ENCODE measurements at regions not wholly inside any gene's neighbourhood (a gene's known extent, or its start where the extent isn't known, plus 50 kb on each side); places are given as distances from the start of the nearest gene placed in this dataset.
"Not testable (repeated sequence)": the region's sequence is repeated elsewhere in the genome, so short reads cannot be mapped to it uniquely, and the experiment has no call there.

GRCh38 chr18:66316701-66317100 is 287.2 kb downstream of the CDH19 start:
- Histone ChIP-seq H3K9ac (ENCODE audit: low read depth in 1 of 3, low read length in 3 of 3) (no peak overlapping the region), H3K9me3 (ENCODE audit: control insufficient read depth in 3 of 3, low read length in 3 of 3) (no peaks in the 10 kb centered on the region), H3K36me3 (ENCODE audit: control insufficient read depth in 3 of 3, insufficient read depth in 3 of 3, low read length in 3 of 3) (no peaks in the 10 kb centered on the region), H3K27me3 (ENCODE audit: control insufficient read depth in 3 of 3, insufficient read depth in 3 of 3, low read length in 3 of 3) (no peaks in the 10 kb centered on the region), H3K4me3 (ENCODE audit: low read length in 3 of 3) (no peak overlapping the region), H3K4me1 (ENCODE audit: control insufficient read depth in 3 of 3, insufficient read depth in 3 of 3, low read length in 3 of 3) (no peaks in the 10 kb centered on the region), H3K27ac (ENCODE audit: low read depth, low read length) (no peak overlapping the region)

GRCh38 chr18:66300141-66300540 is 303.7 kb downstream of the CDH19 start:
- no peak overlapping the region for H3K27ac ChIP-seq (ENCODE audit: low read depth, low read length)
- H3K36me3 ChIP-seq (ENCODE audit: control insufficient read depth in 3 of 3, insufficient read depth in 3 of 3, low read length in 3 of 3) = no peaks in the 10 kb centered on the region
- H3K27me3 ChIP-seq (ENCODE audit: control insufficient read depth in 3 of 3, insufficient read depth in 3 of 3, low read length in 3 of 3) = no peaks in the 10 kb centered on the region
- H3K9me3 ChIP-seq (ENCODE audit: control insufficient read depth in 3 of 3, low read length in 3 of 3) = peaks cover 0 to 2% (median 0%) of the 10 kb centered on the region in 3 donors
- no peak overlapping the region for H3K9ac ChIP-seq (ENCODE audit: low read depth in 1 of 3, low read length in 3 of 3)
- no peaks in the 10 kb centered on the region for H3K4me1 ChIP-seq (ENCODE audit: control insufficient read depth in 3 of 3, insufficient read depth in 3 of 3, low read length in 3 of 3)
- no peak overlapping the region for H3K4me3 ChIP-seq (ENCODE audit: low read length in 3 of 3)

- Histone ChIP-seq H3K4me1 (ENCODE audit: control insufficient read depth in 3 of 3, insufficient read depth in 3 of 3, low read length in 3 of 3) (no peaks in the 10 kb centered on the region), H3K9ac (ENCODE audit: low read depth in 1 of 3, low read length in 3 of 3) (no peak overlapping the region), H3K27me3 (ENCODE audit: control insufficient read depth in 3 of 3, insufficient read depth in 3 of 3, low read length in 3 of 3) (no peaks in the 10 kb centered on the region), H3K27ac (ENCODE audit: low read depth, low read length) (no peak overlapping the region), H3K4me3 (ENCODE audit: low read length in 3 of 3) (no peak overlapping the region), H3K9me3 (ENCODE audit: control insufficient read depth in 3 of 3, low read length in 3 of 3) (no peaks in the 10 kb centered on the region), H3K36me3 (ENCODE audit: control insufficient read depth in 3 of 3, insufficient read depth in 3 of 3, low read length in 3 of 3) (no peaks in the 10 kb centered on the region)
Observed at GRCh38 chr18:66280470-66280869, 323.4 kb downstream of the CDH19 start.

GRCh38 chr18:66271962-66272361 is 331.9 kb downstream of the CDH19 start:
- H3K36me3 ChIP-seq (ENCODE audit: control insufficient read depth in 3 of 3, insufficient read depth in 3 of 3, low read length in 3 of 3) = no peaks in the 10 kb centered on the region
- H3K9me3 ChIP-seq (ENCODE audit: control insufficient read depth in 3 of 3, low read length in 3 of 3) = peaks cover 0 to 3% (median 2%) of the 10 kb centered on the region in 3 donors
- no peaks in the 10 kb centered on the region for H3K4me1 ChIP-seq (ENCODE audit: control insufficient read depth in 3 of 3, insufficient read depth in 3 of 3, low read length in 3 of 3)
- H3K27ac ChIP-seq (ENCODE audit: low read depth, low read length) = no peak overlapping the region
- H3K27me3 ChIP-seq (ENCODE audit: control insufficient read depth in 3 of 3, insufficient read depth in 3 of 3, low read length in 3 of 3) = no peaks in the 10 kb centered on the region
- H3K9ac ChIP-seq (ENCODE audit: low read depth in 1 of 3, low read length in 3 of 3) = no peak overlapping the region
- H3K4me3 ChIP-seq (ENCODE audit: low read length in 3 of 3) = no peak overlapping the region

- Histone ChIP-seq H3K9ac (ENCODE audit: low read depth in 1 of 3, low read length in 3 of 3) (no peak overlapping the region), H3K9me3 (ENCODE audit: control insufficient read depth in 3 of 3, low read length in 3 of 3) (no peaks in the 10 kb centered on the region), H3K4me1 (ENCODE audit: control insufficient read depth in 3 of 3, insufficient read depth in 3 of 3, low read length in 3 of 3) (no peaks in the 10 kb centered on the region), H3K27ac (ENCODE audit: low read depth, low read length) (no peak overlapping the region), H3K27me3 (ENCODE audit: control insufficient read depth in 3 of 3, insufficient read depth in 3 of 3, low read length in 3 of 3) (no peaks in the 10 kb centered on the region), H3K36me3 (ENCODE audit: control insufficient read depth in 3 of 3, insufficient read depth in 3 of 3, low read length in 3 of 3) (no peaks in the 10 kb centered on the region), H3K4me3 (ENCODE audit: low read length in 3 of 3) (no peak overlapping the region)
Observed at GRCh38 chr18:66264130-66264529, 339.8 kb downstream of the CDH19 start.

- Histone ChIP-seq H3K9ac (ENCODE audit: low read depth in 1 of 3, low read length in 3 of 3) (no peak overlapping the region), H3K36me3 (ENCODE audit: control insufficient read depth in 3 of 3, insufficient read depth in 3 of 3, low read length in 3 of 3) (no peaks in the 10 kb centered on the region), H3K27me3 (ENCODE audit: control insufficient read depth in 3 of 3, insufficient read depth in 3 of 3, low read length in 3 of 3) (no peaks in the 10 kb centered on the region), H3K4me1 (ENCODE audit: control insufficient read depth in 3 of 3, insufficient read depth in 3 of 3, low read length in 3 of 3) (no peaks in the 10 kb centered on the region), H3K9me3 (ENCODE audit: control insufficient read depth in 3 of 3, low read length in 3 of 3) (no peaks in the 10 kb centered on the region), H3K27ac (ENCODE audit: low read depth, low read length) (no peak overlapping the region), H3K4me3 (ENCODE audit: low read length in 3 of 3) (no peak overlapping the region)
Observed at GRCh38 chr18:66254121-66254520, 349.8 kb downstream of the CDH19 start.

- Histone ChIP-seq H3K4me3 (ENCODE audit: low read length in 3 of 3) (no peak overlapping the region), H3K27me3 (ENCODE audit: control insufficient read depth in 3 of 3, insufficient read depth in 3 of 3, low read length in 3 of 3) (no peaks in the 10 kb centered on the region), H3K36me3 (ENCODE audit: control insufficient read depth in 3 of 3, insufficient read depth in 3 of 3, low read length in 3 of 3) (no peaks in the 10 kb centered on the region), H3K4me1 (ENCODE audit: control insufficient read depth in 3 of 3, insufficient read depth in 3 of 3, low read length in 3 of 3) (no peaks in the 10 kb centered on the region), H3K9me3 (ENCODE audit: control insufficient read depth in 3 of 3, low read length in 3 of 3) (no peaks in the 10 kb centered on the region), H3K9ac (ENCODE audit: low read depth in 1 of 3, low read length in 3 of 3) (no peak overlapping the region), H3K27ac (ENCODE audit: low read depth, low read length) (no peak overlapping the region)
Observed at GRCh38 chr18:66252703-66253102, 351.2 kb downstream of the CDH19 start.

- H3K9me3 ChIP-seq (ENCODE audit: control insufficient read depth in 3 of 3, low read length in 3 of 3) = no peaks in the 10 kb centered on the region
- H3K9ac ChIP-seq (ENCODE audit: low read depth in 1 of 3, low read length in 3 of 3) = no peak overlapping the region
- H3K27ac ChIP-seq (ENCODE audit: low read depth, low read length) = no peak overlapping the region
- H3K4me3 ChIP-seq (ENCODE audit: low read length in 3 of 3) = no peak overlapping the region
- no peaks in the 10 kb centered on the region for H3K36me3 ChIP-seq (ENCODE audit: control insufficient read depth in 3 of 3, insufficient read depth in 3 of 3, low read length in 3 of 3)
- no peaks in the 10 kb centered on the region for H3K4me1 ChIP-seq (ENCODE audit: control insufficient read depth in 3 of 3, insufficient read depth in 3 of 3, low read length in 3 of 3)
- no peaks in the 10 kb centered on the region for H3K27me3 ChIP-seq (ENCODE audit: control insufficient read depth in 3 of 3, insufficient read depth in 3 of 3, low read length in 3 of 3)
Observed at GRCh38 chr18:66235206-66235605, 368.7 kb downstream of the CDH19 start.

- no peaks in the 10 kb centered on the region for H3K27me3 ChIP-seq (ENCODE audit: control insufficient read depth in 3 of 3, insufficient read depth in 3 of 3, low read length in 3 of 3)
- H3K4me1 ChIP-seq (ENCODE audit: control insufficient read depth in 3 of 3, insufficient read depth in 3 of 3, low read length in 3 of 3) = no peaks in the 10 kb centered on the region
- no peak overlapping the region for H3K9ac ChIP-seq (ENCODE audit: low read depth in 1 of 3, low read length in 3 of 3)
- H3K4me3 ChIP-seq (ENCODE audit: low read length in 3 of 3) = no peak overlapping the region
- no peaks in the 10 kb centered on the region for H3K36me3 ChIP-seq (ENCODE audit: control insufficient read depth in 3 of 3, insufficient read depth in 3 of 3, low read length in 3 of 3)
- H3K9me3 ChIP-seq (ENCODE audit: control insufficient read depth in 3 of 3, low read length in 3 of 3) = no peaks in the 10 kb centered on the region
- no peak overlapping the region for H3K27ac ChIP-seq (ENCODE audit: low read depth, low read length)
Observed at GRCh38 chr18:66226782-66227181, 377.1 kb downstream of the CDH19 start.

- H3K9ac ChIP-seq (ENCODE audit: low read depth in 1 of 3, low read length in 3 of 3); H3K9me3 ChIP-seq (ENCODE audit: control insufficient read depth in 3 of 3, low read length in 3 of 3); H3K27me3 ChIP-seq (ENCODE audit: control insufficient read depth in 3 of 3, insufficient read depth in 3 of 3, low read length in 3 of 3); H3K36me3 ChIP-seq (ENCODE audit: control insufficient read depth in 3 of 3, insufficient read depth in 3 of 3, low read length in 3 of 3); H3K27ac ChIP-seq (ENCODE audit: low read depth, low read length); H3K4me3 ChIP-seq (ENCODE audit: low read length in 3 of 3); H3K4me1 ChIP-seq (ENCODE audit: control insufficient read depth in 3 of 3, insufficient read depth in 3 of 3, low read length in 3 of 3): not testable (repeated sequence)
Observed at GRCh38 chr18:66223317-66223716, 380.6 kb downstream of the CDH19 start.

GRCh38 chr18:66222174-66222573 is 381.7 kb downstream of the CDH19 start:
- no peaks in the 10 kb centered on the region for H3K27me3 ChIP-seq (ENCODE audit: control insufficient read depth in 3 of 3, insufficient read depth in 3 of 3, low read length in 3 of 3)
- H3K4me1 ChIP-seq (ENCODE audit: control insufficient read depth in 3 of 3, insufficient read depth in 3 of 3, low read length in 3 of 3) = no peaks in the 10 kb centered on the region
- no peak overlapping the region for H3K9ac ChIP-seq (ENCODE audit: low read depth in 1 of 3, low read length in 3 of 3)
- H3K4me3 ChIP-seq (ENCODE audit: low read length in 3 of 3) = no peak overlapping the region
- H3K27ac ChIP-seq (ENCODE audit: low read depth, low read length) = no peak overlapping the region
- no peaks in the 10 kb centered on the region for H3K9me3 ChIP-seq (ENCODE audit: control insufficient read depth in 3 of 3, low read length in 3 of 3)
- H3K36me3 ChIP-seq (ENCODE audit: control insufficient read depth in 3 of 3, insufficient read depth in 3 of 3, low read length in 3 of 3) = no peaks in the 10 kb centered on the region
